VCaP (cell line): ENCODE measurements at regions not wholly inside any gene's neighbourhood (a gene's known extent, or its start where the extent isn't known, plus 50 kb on each side); places are given as distances from the start of the nearest gene placed in this dataset.
"Not testable (repeated sequence)": the region's sequence is repeated elsewhere in the genome, so short reads cannot be mapped to it uniquely, and the experiment has no call there.

Experiments used
- H3K27ac ChIP-seq: fragments of 450-650 bp; 2 replicates; pipeline ENCODE4 v1.5.1; 2017
- TF ChIP-seq, protein P1 (sequence below): fragments of 450-650 bp; conservative IDR thresholded peaks from 2 replicates; pipeline ENCODE4 v1.5.1; 2017; ENCODE audit warnings: mild to moderate bottlenecking, moderate library complexity

DNA sequence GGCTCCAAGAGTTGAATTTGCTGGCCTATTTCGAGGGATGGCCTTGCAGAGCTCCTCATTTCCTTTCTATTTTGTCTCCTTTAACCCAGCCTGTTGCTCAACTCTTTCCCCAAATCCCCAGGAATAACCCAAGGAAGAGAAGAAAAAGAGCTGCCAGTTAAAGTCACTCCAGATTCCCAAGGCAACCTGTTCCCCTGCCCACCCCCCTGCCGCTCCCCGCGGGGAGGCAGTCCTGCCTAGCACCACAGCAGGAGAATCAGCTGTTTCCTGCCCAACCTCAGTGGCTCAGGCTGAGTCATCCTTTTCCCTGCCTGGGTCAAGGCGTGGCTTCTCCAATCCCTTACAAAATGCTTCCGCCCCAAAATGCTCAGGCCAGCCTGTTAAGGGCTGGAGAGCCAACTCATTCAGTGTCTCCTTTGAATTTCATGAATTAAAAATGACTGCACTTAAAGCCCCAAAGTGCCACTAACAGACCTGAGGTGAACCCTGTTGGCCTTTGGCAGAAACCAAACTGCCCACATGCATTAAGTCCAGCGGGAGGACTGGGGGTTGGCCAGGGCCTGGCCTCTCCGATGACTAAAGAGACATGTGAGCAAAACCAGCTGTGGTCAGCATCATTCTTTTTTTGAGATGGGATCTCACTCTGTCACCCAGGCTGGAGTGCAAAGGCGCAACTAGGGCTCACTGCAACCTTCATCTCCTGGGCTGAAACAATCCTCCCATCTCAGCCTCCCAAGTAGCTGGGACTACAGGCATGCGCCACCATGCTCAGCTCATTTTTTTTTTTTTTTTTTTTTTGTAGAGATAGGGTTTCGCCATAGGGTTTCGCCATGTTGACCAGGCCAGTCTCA, 83.2 kb upstream of the KIF5B start:
- no peak overlapping the region for H3K27ac ChIP-seq
- TF ChIP-seq, protein P1, sequence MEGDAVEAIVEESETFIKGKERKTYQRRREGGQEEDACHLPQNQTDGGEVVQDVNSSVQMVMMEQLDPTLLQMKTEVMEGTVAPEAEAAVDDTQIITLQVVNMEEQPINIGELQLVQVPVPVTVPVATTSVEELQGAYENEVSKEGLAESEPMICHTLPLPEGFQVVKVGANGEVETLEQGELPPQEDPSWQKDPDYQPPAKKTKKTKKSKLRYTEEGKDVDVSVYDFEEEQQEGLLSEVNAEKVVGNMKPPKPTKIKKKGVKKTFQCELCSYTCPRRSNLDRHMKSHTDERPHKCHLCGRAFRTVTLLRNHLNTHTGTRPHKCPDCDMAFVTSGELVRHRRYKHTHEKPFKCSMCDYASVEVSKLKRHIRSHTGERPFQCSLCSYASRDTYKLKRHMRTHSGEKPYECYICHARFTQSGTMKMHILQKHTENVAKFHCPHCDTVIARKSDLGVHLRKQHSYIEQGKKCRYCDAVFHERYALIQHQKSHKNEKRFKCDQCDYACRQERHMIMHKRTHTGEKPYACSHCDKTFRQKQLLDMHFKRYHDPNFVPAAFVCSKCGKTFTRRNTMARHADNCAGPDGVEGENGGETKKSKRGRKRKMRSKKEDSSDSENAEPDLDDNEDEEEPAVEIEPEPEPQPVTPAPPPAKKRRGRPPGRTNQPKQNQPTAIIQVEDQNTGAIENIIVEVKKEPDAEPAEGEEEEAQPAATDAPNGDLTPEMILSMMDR = no peak

DNA sequence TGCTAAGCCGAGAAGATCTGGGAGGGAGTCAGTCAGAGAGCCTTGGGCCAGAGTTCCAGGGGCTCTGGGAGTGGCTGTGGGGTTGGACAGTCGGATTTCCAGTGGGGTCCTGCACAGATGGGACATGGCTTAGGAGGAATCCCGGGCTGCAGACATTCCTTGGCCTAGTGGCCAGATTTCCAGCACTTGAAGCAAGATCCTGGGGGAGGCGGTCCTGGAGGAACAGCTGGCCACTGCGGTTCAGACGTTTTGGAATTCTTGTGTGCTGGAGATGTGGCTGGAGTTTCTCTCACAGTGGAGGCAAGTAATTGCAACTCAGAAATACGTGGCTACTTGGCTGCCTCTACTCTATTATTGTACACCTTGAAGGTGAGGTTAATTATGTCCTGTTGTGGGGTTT, 80.7 kb upstream of the KIF5B start:
- not testable (repeated sequence) for H3K27ac ChIP-seq

DNA sequence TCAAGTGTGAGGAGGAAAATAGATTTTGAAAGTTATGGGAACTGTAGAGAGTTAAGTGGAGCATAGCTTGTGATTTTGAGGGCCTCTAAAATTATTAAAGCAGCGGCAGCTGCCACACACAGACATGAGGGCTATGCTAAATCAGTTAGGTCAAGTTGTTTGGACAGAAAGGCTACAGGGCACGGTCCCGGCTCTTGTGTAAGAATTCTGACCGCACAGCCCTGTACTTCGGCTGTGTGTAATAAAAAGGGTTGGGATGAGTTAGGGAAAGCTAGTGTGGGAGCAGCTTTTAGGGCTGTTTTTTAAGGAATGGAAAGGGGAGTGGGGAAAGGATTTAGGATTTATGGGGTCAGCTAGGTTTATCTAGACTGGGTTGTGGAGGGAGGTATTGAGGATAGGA, 79.6 kb upstream of the KIF5B start:
- not testable (repeated sequence) for H3K27ac ChIP-seq

DNA sequence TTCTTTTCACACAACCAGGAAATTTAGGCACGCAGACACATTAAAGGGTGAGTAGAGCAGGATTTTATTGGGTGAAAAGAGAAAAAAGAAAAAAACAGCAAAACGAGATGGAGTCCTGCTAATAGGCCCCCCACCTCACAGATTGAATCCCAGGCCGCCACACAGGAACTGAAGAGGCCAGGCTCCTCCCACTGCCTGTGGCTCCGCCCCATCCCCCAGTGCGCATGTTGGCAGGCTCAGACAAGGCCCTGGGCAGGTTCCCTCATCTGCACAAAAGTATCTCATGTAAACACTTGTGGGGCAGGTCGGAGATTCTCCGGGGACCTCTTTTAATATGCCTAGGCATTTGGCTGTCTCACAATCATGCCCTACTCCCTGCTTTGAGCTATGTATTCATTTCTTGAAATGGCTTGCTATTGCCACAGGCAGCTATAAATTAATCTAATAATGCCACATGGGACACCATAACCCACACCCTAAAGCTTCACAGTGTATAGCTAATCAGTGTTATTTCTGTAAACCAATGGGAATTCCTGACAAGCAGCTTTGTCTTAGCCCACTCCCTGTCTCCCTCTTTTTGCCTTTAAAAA, 76.2 kb upstream of the KIF5B start:
- TF ChIP-seq, protein P1 = no peak
- H3K27ac ChIP-seq = peak overlapping the region; percentile 98

DNA sequence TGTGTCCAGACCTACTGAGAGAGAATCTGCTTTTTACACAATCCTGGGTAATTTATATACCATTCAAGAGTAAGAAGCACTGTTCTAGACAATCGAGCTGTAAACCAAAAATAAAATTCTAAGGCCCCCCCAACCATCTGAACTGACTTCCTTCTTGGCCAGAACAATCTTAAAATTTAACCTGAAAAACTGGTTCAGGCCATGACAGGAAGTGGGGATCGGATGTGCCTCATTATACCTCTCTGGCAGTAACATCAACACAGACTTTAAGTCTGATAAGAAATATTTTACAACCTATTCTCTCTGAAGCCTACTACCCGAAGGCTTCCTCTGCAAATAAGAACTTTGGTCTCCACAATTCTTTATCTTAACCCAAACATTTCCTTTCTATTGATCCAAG, 75.2 kb upstream of the KIF5B start:
- TF ChIP-seq, protein P1 = no peak
- peak overlapping the region; percentile 98 for H3K27ac ChIP-seq

DNA sequence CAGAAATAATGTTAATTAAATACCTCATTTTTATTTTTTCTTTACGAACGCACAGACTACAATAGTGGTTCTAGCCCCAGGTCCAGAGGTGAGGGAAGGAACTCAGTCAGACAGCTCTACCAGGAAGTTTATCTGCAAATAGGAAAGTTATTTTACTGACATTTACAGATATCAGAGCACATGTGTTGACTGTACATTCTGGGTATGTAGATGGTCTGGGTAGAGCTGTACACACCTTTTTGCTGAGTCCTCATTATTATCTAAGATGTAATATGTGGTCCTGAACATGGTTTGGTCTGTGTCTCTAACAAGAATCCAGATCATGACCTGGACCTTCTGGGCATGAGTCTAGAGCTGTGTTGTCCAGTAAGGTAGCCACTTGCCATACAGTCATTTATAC, 74.6 kb upstream of the KIF5B start:
- peak overlapping the region; percentile 98 for H3K27ac ChIP-seq
- TF ChIP-seq, protein P1 = no peak

DNA sequence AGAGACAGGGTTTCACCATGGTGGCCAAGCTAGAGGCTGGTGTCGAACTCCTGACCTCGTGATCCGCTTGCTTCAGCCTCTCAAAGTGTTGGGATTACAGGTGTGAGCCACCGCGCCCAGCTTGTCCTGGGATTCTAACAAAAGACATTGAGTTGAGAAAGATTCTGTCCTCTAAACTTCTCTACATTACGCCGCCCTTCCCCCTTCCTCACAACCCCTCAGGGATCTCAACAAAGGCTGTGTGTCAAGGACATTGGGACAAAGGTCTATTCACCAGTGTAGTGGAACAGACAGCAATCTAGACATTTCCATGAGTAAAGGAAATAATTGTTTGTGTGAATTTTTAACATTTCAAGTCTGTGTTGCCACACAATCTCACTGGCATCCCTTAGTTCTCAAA, 68.8 kb upstream of the KIF5B start:
- TF ChIP-seq, protein P1 = no peak
- peak overlapping the region; percentile 5; the same call in 1 of the 2 replicates for H3K27ac ChIP-seq

DNA sequence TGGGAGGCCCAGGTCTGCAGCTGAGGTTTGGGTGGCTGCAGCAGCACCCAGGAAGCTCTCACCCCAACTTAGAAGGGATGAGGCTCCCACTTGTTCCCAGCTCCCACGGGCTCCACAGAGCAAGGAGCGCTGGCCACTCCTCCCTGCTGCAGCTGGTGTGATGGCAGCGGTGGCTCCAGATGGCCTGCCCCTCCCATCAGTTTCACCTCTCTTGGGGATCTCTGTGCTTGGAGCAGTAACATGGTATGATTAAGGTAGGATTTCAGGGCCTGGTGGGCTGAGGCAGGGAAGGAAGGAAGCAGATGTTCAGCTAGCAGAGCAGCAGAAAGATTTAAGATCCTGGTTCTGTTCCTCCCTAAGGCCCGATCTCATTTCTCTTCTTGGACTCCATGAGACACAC, 66.8 kb upstream of the KIF5B start:
- TF ChIP-seq, protein P1 = no peak
- H3K27ac ChIP-seq = no peak overlapping the region
